Activated T-cell treated with anti-CD3 and anti-CD28 coated beads, Interleukin-2, amount 50 U/mL, for 1 hour (primary cell): ENCODE measurements at regions not wholly inside any gene's neighbourhood (a gene's known extent, or its start where the extent isn't known, plus 50 kb on each side); places are given as distances from the start of the nearest gene placed in this dataset.
"Not testable (repeated sequence)": the region's sequence is repeated elsewhere in the genome, so short reads cannot be mapped to it uniquely, and the experiment has no call there.

ENCODE experiments used
- DNase-seq: peaks from one replicate; pipeline ENCODE4 v3.0.0-alpha.2; 2020

- DNase-seq: no peak
Measured at GRCh38 chr5:82952326-82952725, 124.9 kb downstream of the TMEM167A start.

- DNase-seq: not testable (repeated sequence)
Measured at GRCh38 chr5:82944267-82944666, 132.9 kb downstream of the TMEM167A start.

GRCh38 chr5:82942083-82942881, 134.9 kb downstream of the TMEM167A start:
- no peak for DNase-seq

GRCh38 chr5:82938901-82939725, 138.1 kb downstream of the TMEM167A start:
- no peak for DNase-seq

- DNase-seq: not testable (repeated sequence)
Measured at GRCh38 chr5:82932473-82933220, 144.5 kb downstream of the TMEM167A start.

GRCh38 chr5:82931110-82931509, 146.1 kb downstream of the TMEM167A start:
- no peak for DNase-seq

- DNase-seq: no peak
Measured at GRCh38 chr5:82925061-82925411, 152.2 kb downstream of the TMEM167A start.

GRCh38 chr5:82924226-82925060, 152.8 kb downstream of the TMEM167A start:
- DNase-seq: no peak

GRCh38 chr5:82922086-82922734, 155.0 kb downstream of the TMEM167A start:
- DNase-seq: no peak

GRCh38 chr5:82918311-82919031, 158.7 kb downstream of the TMEM167A start:
- no peak for DNase-seq

GRCh38 chr5:82917584-82917983, 159.6 kb downstream of the TMEM167A start:
- no peak for DNase-seq

- no peak for DNase-seq
Measured at GRCh38 chr5:82913971-82914370, 163.2 kb downstream of the TMEM167A start.

GRCh38 chr5:82912462-82912861, 164.7 kb downstream of the TMEM167A start:
- DNase-seq: no peak

GRCh38 chr5:82911910-82912309, 165.3 kb downstream of the TMEM167A start:
- DNase-seq: no peak

- DNase-seq: no peak
Measured at GRCh38 chr5:82910905-82911304, 166.3 kb downstream of the TMEM167A start.

- DNase-seq: no peak
Measured at GRCh38 chr5:82910491-82910890, 166.7 kb downstream of the TMEM167A start.

GRCh38 chr5:82909771-82910170, 167.4 kb downstream of the TMEM167A start:
- no peak for DNase-seq

- no peak for DNase-seq
Measured at GRCh38 chr5:82905986-82906385, 171.2 kb downstream of the TMEM167A start.

- no peak for DNase-seq
Measured at GRCh38 chr5:82901281-82901888, 175.8 kb downstream of the TMEM167A start.

- DNase-seq: no peak
Measured at GRCh38 chr5:82894716-82895115, 182.5 kb downstream of the TMEM167A start.

- DNase-seq: no peak
Measured at GRCh38 chr5:82889088-82889487, 188.1 kb downstream of the TMEM167A start.
